BE2C (cell line): ENCODE measurements at regions not wholly inside any gene's neighbourhood (a gene's known extent, or its start where the extent isn't known, plus 50 kb on each side); places are given as distances from the start of the nearest gene placed in this dataset.

Experiments
- DNase-seq: peaks from one replicate; pipeline ENCODE4 v3.0.0-alpha.2; 2020
- H3K27me3 ChIP-seq: fragments of 250-450 bp; sonication (Bioruptor Pico); 2 replicates; pipeline ENCODE4 v1.5.1; 2020; ENCODE audit warnings: mild to moderate bottlenecking
- H3K36me3 ChIP-seq: fragments of 250-450 bp; sonication (Bioruptor Pico); 2 replicates; pipeline ENCODE4 v1.5.1; 2020; ENCODE audit warnings: mild to moderate bottlenecking
- H3K4me1 ChIP-seq: fragments of 250-450 bp; sonication (Bioruptor Pico); 2 replicates; pipeline ENCODE4 v1.5.1; 2020
- H3K4me3 ChIP-seq: 2 replicates; pipeline ENCODE4 v1.5.1; 2011; ENCODE audit warnings: low read depth, low read length
- H3K9me3 ChIP-seq: fragments of 250-450 bp; sonication (Bioruptor Pico); 2 replicates; pipeline ENCODE4 v1.5.1; 2020
- TF ChIP-seq, protein P1 (sequence below): IDR thresholded peaks from 2 replicates; pipeline ENCODE4 v1.5.1; 2012; ENCODE audit warnings: mild to moderate bottlenecking, low read depth, low read length

DNA sequence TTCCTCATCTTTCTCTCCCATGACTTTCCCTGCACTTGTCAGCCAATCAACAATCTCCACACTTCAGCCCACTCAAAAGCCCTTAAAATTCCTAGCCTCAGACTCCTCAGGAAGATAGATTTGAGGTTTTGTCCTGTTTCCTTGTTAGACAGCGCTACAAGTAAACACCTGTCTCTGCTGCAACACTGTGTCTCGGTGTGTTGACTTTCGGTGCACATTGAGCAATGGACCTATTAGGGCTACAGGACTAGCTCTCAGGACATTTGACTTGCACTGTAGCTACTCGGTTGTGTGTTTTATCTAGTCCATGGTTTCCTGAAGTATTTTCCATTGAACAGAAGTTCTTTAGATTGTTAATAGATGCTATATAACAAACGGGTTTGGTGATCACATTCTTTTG, 140.9 kb upstream of the XPO1 start:
- Histone ChIP-seq H3K4me1 (no peaks in the 10 kb centered on the region), H3K27me3 (no peaks in the 10 kb centered on the region), H3K9me3 (no peaks in the 10 kb centered on the region), H3K4me3 (no peak overlapping the region), H3K36me3 (no peaks in the 10 kb centered on the region)
- TF ChIP-seq, protein P1, sequence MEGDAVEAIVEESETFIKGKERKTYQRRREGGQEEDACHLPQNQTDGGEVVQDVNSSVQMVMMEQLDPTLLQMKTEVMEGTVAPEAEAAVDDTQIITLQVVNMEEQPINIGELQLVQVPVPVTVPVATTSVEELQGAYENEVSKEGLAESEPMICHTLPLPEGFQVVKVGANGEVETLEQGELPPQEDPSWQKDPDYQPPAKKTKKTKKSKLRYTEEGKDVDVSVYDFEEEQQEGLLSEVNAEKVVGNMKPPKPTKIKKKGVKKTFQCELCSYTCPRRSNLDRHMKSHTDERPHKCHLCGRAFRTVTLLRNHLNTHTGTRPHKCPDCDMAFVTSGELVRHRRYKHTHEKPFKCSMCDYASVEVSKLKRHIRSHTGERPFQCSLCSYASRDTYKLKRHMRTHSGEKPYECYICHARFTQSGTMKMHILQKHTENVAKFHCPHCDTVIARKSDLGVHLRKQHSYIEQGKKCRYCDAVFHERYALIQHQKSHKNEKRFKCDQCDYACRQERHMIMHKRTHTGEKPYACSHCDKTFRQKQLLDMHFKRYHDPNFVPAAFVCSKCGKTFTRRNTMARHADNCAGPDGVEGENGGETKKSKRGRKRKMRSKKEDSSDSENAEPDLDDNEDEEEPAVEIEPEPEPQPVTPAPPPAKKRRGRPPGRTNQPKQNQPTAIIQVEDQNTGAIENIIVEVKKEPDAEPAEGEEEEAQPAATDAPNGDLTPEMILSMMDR = no peak
- no peak for DNase-seq

DNA sequence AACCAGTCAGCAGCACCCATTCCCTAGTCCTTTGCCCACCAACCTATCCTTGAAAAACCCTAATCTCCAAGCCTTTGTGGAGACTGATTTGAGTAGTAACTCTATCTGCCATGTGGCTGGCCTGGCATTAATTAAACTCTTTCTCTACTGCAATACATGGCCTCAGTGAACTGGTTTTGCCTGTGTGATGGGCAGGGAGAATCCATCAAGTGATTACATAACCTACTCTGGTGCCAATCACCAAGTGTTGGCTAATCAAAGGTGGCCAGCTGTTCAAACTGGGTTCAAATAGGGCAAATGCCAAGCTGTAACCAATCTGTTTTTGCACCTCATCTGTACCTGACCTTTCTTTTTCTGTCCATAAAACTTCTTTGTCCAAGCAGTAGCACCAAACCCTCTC, 139.8 kb upstream of the XPO1 start:
- TF ChIP-seq, protein P1 = no peak
- Histone ChIP-seq H3K27me3 (no peaks in the 10 kb centered on the region), H3K36me3 (no peaks in the 10 kb centered on the region), H3K9me3 (no peaks in the 10 kb centered on the region), H3K4me1 (no peaks in the 10 kb centered on the region), H3K4me3 (no peak overlapping the region)
- DNase-seq = no peak

DNA sequence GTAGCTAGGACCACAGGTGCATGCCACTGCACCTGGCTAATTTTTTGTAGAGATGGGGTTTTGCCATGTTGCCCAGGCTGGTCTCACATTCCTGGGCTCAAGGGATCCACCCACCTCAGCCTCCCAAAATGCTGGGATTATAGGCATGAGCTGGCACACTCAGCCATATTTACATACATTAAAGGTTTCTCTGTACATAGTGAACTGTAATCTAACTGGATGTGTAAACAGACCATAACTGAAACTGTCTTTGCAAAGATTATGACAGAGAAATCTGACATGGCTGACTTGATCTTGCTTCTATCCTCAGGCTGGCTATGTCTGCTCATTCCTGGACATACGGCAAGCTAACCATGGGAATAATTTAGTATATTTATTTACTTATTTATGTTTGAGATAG, 139.2 kb upstream of the XPO1 start:
- H3K9me3 ChIP-seq = no peaks in the 10 kb centered on the region
- H3K4me1 ChIP-seq = no peaks in the 10 kb centered on the region
- H3K4me3 ChIP-seq = no peak overlapping the region
- H3K27me3 ChIP-seq = no peaks in the 10 kb centered on the region
- H3K36me3 ChIP-seq = no peaks in the 10 kb centered on the region
- no peak for DNase-seq
- TF ChIP-seq, protein P1 = no peak

DNA sequence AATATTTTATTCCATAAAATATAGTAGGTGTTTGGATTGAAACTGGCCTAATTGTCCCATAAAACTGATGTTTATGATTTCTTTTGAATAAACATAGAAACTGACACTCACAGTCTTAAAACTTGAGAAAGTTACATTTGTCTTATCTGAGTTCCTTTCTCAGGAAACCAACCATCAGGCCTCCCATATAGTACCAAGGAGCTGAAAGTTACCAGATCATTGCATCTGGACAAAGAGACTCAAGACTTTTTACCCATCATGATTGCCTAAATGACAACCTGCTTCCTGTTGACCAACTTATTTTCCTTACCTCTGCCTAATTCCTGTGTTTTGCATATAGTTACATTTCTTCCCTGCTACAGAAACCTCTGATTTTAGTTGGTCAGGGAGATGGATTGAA, 137.0 kb upstream of the XPO1 start:
- no peak for DNase-seq
- H3K9me3 ChIP-seq = no peaks in the 10 kb centered on the region

DNA sequence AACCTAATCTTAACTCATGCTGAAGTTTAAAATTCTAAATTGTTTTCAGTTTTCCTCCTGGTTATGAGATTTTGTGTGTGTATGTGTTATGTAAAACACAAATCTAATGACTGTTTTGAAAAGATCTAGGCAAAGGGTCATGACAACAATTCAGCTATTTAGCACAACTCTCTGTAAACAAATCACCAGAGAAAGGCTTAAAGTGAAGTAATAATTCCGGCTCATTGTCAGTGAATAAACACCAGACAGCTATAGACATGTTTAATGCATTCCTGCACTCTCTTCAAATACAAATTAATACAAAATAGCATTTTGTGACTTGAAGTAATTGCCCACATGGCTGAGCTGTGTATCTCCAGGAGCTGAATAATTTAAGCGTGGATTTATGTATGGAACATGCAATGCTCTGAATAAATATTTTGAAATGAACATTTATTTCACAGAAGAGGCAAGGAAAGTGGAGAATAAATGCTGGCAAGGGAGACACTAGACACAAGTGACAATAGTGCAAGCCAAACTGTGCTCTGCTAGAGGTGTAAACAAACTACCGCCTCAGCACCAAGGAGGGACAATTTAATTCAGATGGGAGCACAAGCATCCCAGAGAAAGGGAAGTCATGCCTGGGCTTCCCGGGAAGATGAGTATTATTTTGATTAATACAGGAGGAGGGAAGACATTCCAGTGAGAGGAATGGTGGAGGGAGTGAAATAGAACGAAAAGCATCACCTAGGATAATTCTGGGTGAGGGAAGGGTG, 133.6 kb upstream of the XPO1 start:
- H3K27me3 ChIP-seq = no peaks in the 10 kb centered on the region
- H3K36me3 ChIP-seq = no peaks in the 10 kb centered on the region
- TF ChIP-seq, protein P1 = no peak
- no peak for DNase-seq
- no peaks in the 10 kb centered on the region for H3K9me3 ChIP-seq
- H3K4me1 ChIP-seq = no peaks in the 10 kb centered on the region
- no peak overlapping the region for H3K4me3 ChIP-seq

More for the DNA sequence above, 137.0 kb upstream of the XPO1 start:
- Histone ChIP-seq H3K4me1 (no peaks in the 10 kb centered on the region), H3K27me3 (no peaks in the 10 kb centered on the region), H3K4me3 (no peak overlapping the region), H3K36me3 (no peaks in the 10 kb centered on the region)
- TF ChIP-seq, protein P1 = no peak

DNA sequence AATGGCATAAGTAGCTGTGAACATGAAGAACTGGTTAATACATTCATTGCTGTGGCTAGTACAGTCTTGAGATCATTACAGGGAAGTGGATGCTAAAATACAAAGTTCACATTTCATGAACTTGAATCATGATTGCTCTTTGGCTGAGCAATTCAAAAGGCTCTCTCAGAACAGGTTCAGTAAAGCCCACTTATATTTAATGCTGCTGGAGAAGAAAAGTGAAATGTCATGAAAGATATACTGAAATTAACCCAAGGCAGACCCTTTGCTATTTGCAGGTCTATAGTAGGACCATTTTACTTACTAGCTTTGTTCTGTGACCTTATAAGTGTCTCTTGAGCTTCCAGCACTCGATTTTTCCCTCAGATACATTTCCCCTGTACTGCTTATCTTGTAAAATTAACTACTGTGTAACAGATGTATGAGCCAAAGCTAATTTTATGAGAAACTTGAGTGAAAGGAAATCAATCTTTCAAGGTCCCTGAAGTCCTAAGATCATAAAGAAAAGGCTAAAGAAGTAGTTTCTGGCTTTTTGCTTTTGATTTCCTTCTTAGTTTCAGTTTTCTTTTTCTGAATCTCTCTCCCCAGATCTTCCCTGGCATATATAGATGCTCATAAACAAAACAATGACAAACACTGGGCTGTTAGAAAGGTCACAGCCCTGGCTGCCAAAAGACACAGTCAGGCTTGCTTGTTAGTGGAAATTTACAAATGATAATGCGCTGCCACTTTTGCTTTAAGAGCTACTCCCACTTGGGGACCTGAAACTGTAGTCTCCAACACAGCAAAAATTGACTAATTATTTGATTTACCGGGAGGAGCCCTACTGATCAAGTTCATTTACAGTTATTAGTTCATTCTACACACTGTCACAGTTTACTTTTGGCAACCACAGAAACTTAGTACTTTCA, 132.7 kb upstream of the XPO1 start:
- no peak overlapping the region for H3K4me3 ChIP-seq
- no peaks in the 10 kb centered on the region for H3K36me3 ChIP-seq
- no peaks in the 10 kb centered on the region for H3K27me3 ChIP-seq
- no peak for DNase-seq
- H3K4me1 ChIP-seq = no peaks in the 10 kb centered on the region
- TF ChIP-seq, protein P1 = no peak
- H3K9me3 ChIP-seq = no peaks in the 10 kb centered on the region
